HK-2 (cell line): ENCODE measurements at regions not wholly inside any gene's neighbourhood (a gene's known extent, or its start where the extent isn't known, plus 50 kb on each side); places are given as distances from the start of the nearest gene placed in this dataset.
A peak's percentile ranks its signal among the peaks of the same experiment; 100 is the strongest.
"Not testable (repeated sequence)": the region's sequence is repeated elsewhere in the genome, so short reads cannot be mapped to it uniquely, and the experiment has no call there.

Experiments used
- DNase-seq: peaks from one replicate; pipeline ENCODE4 v3.0.0-alpha.2; 2018; ENCODE audit not compliant: unreplicated experiment

- DNase-seq, result no peak
Measured at GRCh38 chr18:8882632-8883408, 177.5 kb downstream of the MTCL1 start.

GRCh38 chr18:8883409-8883668 is 178.0 kb downstream of the MTCL1 start:
- DNase-seq, result no peak

GRCh38 chr18:8887877-8888276 is 182.5 kb downstream of the MTCL1 start:
- DNase-seq, result not testable (repeated sequence)

- peak; percentile 2 for DNase-seq
Measured at GRCh38 chr18:8889489-8889888, 184.1 kb downstream of the MTCL1 start.

DNA sequence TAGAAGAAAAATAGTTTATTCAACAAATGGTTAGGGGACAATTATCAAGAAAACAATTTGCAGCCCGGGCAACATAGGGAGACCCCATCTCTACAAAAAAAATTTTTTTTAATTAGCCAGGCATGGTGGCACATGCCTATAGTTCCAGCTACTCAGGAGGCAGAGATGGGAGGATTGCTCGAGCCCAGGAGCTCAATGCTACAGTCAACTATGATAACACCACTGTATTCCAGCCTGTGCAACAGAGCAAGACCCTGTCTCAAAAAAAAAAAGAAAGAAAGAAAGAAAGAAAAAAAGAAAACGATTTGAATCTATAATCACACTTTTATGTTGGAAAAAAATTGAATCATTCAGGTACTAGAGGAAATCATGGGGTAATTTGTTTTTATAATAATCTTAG is 185.1 kb downstream of the MTCL1 start:
- DNase-seq, result peak; percentile 26

- DNase-seq, result peak; percentile 65
Measured at GRCh38 chr18:8890957-8891464, 185.7 kb downstream of the MTCL1 start.

DNA sequence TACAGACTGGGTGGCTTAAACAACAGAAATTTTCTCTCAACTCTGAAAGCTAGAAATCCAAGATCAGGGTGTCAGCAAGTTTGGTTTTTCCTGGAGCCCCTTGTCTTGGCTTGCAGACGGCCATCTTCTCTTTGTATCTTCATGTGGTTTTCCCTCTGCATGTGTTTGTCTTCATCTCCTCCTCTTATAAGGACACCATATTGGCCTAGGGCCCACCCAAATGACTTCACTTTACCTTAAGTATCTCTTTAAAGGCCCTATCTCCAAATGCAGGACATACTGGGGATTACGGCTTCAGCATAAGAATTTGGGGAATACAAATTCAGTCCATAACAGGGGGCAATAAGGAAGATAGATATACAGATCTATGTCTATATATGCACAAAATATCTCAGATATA is 187.9 kb downstream of the MTCL1 start:
- DNase-seq, result no peak

GRCh38 chr18:8893628-8894231 is 188.4 kb downstream of the MTCL1 start:
- DNase-seq, result no peak

GRCh38 chr18:8894823-8895222 is 189.5 kb downstream of the MTCL1 start:
- DNase-seq, result no peak

DNA sequence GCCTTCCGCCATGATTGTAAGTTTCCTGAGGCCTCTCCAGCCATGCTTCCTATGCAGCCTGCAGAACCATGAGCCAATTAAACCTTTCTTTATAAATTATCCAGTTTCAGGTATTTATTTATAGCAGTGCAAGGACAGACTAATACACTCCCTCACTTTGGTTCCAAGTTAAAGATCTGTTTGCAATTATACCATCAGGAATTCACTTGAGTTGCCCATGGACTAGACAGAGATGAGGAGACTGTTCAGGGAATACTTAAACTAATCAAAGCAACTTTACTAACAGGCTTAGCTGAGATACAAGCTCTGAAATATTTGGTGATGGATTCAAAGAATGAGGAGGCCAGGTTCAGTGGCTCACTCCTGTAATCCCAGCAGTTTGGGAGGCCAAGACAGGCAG is 190.0 kb downstream of the MTCL1 start:
- DNase-seq, result no peak

DNA sequence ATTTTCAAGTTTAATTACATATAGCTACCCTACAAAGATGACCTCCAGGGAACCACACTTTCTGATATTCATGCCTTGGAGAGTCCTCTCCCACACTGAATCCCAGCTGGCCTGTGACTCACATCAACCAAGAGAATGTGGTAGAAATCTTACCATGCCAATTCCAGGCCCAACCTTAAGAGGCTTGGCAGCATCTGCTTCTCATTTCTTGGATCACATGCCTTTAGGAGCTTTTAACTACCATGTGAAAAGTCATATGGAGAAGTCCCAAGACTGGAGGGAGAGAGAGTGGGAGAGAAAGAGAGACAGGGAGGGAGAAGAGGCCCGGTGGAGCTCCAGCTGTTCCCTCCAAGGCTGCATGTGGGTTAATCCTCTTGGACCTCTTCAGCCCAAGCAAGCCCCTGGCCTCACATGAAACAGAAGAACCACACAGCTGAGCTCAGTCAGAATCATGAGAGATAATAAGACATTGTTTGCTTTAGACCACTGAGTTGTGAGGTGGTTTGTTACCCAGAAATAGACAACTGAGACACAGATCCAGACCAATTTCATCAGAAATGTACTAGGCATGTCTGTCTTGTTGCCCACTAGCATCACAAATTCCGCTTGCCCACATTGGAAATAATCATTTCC is 190.7 kb downstream of the MTCL1 start:
- no peak for DNase-seq

- no peak for DNase-seq
Measured at GRCh38 chr18:8899000-8899399, 193.6 kb downstream of the MTCL1 start.

- no peak for DNase-seq
Measured at GRCh38 chr18:8900552-8900951, 195.2 kb downstream of the MTCL1 start.

DNA sequence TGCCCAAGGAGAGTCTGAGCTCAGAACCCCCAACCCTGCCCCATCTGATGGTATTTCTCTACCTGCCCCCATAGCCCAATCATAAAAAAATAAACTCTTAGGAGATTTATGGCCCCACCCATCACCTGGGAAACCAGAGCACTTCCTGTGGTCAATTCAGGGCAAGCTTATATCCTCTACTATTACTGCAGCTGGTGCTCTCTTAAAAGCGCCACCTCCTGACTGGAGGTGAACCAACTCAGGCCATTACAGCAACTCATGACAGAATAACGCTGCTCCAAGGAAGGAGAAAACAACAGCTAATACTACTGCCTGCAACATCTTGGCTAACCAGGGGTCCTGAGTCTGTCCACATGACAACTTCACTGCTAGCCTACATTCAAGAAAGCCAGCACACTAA is 195.7 kb downstream of the MTCL1 start:
- DNase-seq, result no peak

DNA sequence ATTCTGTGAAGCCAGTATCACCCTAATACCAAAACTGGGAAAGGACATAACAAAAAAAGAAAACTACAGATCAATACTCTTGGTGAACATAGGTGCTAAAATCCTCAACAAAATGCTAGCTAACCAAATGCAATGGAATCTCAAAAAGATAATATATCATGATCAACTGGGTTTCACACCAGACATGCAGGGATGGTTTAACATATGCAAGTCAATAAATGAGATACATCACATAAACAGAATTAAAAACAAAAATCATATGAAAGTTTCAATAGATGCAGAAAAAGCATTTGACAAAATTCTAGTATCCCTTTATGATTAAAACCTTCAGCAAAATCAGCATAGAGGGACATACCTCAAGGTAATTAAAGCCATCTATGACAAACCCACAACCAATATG is 198.2 kb upstream of the NDUFV2 start:
- DNase-seq, result no peak

DNA sequence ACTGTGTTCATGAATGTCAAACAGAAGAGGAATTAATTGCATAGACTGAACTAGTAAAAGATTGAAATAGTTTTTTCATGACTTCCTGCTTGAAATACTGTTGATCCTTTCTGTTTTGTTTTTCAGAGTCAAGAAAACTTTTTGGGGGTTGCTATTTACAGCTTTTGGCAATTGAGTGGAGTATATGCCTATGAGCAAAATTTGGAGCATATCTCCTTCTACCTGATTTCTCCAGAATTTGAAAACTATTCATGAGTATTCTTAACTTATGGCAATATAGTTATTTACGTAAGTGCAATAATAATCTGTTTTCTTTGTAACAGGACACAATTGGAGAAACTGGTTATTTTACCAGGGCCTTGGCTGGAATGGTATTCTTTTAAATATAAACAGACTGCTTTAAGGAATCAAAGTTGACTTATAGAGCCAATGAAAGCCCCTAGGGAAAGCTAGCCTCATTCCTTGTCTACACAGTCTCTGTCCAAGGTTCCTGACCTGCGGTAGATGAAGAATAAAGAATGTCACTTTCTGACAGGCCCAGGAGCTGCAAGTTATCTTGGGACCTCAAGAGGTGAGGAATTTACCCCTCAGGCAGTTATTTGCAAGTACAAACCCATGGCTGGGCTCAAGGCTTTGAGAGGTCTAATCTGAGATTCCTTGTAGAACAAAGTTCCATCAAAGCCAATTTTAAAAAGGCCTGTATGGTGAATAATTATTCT is 193.5 kb upstream of the NDUFV2 start:
- DNase-seq, result no peak

- no peak for DNase-seq
Measured at GRCh38 chr18:8910186-8910822, 192.2 kb upstream of the NDUFV2 start.

- DNase-seq, result no peak
Measured at GRCh38 chr18:8910843-8911242, 191.7 kb upstream of the NDUFV2 start.

DNA sequence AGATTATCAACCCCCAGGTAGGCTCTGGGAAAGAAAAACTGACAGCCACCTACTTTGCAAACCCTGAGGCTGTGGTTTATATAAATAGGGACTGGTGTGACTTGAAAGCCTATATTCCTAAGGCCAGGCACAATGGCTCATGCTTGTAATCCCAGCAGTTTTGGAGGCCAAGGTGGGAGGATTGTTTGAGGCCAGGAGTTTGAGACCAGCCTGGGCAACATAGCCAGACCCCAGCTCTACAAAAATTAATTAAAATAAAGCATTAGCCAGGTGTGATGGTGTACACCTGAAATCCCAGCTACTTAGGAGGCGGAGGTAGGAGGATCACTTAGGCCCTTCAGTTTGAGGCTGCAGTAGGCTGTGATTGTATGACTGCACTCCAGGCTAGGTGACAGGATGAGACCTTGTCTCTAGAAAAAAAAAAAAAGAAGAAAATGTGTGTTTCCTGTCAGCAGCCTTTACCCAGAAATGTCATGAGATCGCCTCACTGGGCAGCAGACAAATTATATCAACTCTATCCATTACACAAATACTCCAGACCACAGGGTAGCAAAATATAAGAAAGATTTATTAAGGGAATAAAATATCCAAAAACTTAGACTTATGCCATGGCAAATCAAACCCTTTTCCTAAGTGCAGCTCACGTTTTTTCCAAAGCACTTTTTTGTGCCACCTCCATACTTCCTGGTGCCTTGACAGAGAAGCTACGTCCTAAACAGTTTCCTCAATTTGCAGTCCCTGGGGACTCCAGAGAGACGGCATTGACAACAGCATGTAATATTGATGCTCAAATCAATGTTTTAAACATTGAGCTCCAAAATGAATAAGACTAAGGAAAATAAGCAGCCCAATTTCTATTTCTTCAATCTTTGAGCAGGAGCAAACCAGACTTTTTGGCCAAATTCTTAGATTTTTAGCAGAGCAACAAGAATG is 190.8 kb upstream of the NDUFV2 start:
- no peak for DNase-seq

DNA sequence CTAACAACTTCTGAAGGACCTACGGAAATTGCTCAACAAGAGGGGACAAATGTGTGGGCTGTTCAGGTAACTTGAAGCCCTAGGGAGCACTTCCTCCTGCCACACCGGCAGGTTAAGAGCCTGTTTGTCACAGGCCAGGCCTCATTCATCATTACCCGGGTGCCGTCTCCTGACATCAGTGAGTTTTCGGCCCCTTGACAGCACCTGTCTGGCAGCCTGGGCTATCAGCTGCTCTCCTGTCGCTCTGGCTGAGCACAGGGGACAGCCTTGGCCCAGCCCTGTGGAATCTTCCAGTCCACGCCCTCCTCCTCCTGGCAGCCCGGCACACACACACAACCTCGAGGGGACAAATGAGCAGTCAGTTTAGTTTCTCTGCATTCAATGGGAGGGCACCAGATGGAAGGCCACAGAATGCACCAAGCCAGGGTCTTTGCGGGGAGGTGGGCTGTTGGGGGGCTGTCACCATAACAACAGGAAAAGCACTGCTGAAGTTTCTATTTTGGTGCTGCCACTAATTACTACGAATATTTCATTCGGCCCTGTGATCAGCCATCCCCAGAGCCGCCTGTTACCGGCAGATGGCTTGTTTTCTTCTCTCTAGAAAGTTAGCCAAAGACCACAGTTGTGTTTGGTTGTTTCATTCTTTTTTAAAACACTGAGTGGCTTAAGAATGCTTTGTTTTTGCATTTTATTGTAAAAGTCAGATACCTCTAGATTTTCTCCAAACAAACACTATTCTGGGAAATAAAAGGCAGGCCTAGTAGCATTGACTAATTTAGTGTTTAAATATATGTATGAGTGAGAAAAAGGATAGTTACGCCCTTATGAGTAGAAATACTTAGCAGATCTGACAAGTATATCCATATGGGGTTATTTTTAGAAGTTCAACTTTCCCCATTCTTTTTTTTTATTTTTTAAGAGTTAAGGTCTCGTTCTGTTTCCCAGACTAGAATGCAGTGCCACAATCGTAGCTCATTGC is 189.9 kb upstream of the NDUFV2 start:
- DNase-seq, result no peak
